ENCODE measurements at regions not wholly inside any gene's neighbourhood (a gene's known extent, or its start where the extent isn't known, plus 50 kb on each side); places are given as distances from the start of the nearest gene placed in this dataset.

DNA sequence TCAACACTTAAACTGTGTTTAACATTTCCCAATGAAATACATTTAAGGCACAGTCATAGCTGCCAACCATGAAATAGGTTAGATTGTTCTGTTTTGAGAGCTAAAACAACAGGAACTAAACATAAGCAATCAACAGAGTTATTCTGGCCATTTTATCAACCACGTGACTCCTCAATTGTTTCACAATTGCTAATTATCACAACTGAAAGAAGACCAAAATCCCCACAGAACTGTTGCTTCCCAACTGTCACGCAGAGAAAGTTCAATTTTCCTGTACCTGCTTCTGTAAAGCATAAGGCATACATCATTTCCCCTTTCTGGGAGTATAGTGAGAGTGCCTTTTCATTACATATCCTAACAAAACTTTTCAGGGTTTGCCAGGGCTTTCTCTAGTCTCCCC lies 248.6 kb downstream of the EPHA4 start:
- H3K4me2 ChIP-seq (ENCODE audit: low read length) = no peak overlapping the region
- no peaks in the 10 kb centered on the region for H3K4me1 ChIP-seq (ENCODE audit: insufficient read depth, low read length, severe bottlenecking)
- H3K27me3 ChIP-seq (ENCODE audit: insufficient read depth, low read length) = no peaks in the 10 kb centered on the region
- H3K4me3 ChIP-seq (ENCODE audit: low read depth, low read length, poor library complexity, severe bottlenecking) = no peak overlapping the region
- H3K9me2 ChIP-seq (ENCODE audit: low read depth, low read length) = no peaks in the 10 kb centered on the region
- no peaks in the 10 kb centered on the region for H3K79me2 ChIP-seq (ENCODE audit: insufficient read depth, low read length)
- no peaks in the 10 kb centered on the region for H3F3A ChIP-seq (ENCODE audit: insufficient read depth, low read length)
- H4K20me1 ChIP-seq (ENCODE audit: insufficient read depth, low read length) = no peaks in the 10 kb centered on the region
- H3K9ac ChIP-seq (ENCODE audit: low read length) = no peak overlapping the region
- H3K27ac ChIP-seq (ENCODE audit: low read depth, low read length, poor library complexity, severe bottlenecking) = no peak overlapping the region
- H3K36me3 ChIP-seq (ENCODE audit: insufficient read depth, low read length) = no peaks in the 10 kb centered on the region
- H2AFZ ChIP-seq (ENCODE audit: low read length) = no peak overlapping the region
- TF ChIP-seq, protein P1, sequence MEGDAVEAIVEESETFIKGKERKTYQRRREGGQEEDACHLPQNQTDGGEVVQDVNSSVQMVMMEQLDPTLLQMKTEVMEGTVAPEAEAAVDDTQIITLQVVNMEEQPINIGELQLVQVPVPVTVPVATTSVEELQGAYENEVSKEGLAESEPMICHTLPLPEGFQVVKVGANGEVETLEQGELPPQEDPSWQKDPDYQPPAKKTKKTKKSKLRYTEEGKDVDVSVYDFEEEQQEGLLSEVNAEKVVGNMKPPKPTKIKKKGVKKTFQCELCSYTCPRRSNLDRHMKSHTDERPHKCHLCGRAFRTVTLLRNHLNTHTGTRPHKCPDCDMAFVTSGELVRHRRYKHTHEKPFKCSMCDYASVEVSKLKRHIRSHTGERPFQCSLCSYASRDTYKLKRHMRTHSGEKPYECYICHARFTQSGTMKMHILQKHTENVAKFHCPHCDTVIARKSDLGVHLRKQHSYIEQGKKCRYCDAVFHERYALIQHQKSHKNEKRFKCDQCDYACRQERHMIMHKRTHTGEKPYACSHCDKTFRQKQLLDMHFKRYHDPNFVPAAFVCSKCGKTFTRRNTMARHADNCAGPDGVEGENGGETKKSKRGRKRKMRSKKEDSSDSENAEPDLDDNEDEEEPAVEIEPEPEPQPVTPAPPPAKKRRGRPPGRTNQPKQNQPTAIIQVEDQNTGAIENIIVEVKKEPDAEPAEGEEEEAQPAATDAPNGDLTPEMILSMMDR (IDR thresholded peaks at IDR 0.05; ENCODE audit: low read length) = no peak
- H3K9me3 ChIP-seq (ENCODE audit: low read length) = no peaks in the 10 kb centered on the region

- Histone ChIP-seq H3K4me3 (ENCODE audit: low read depth, low read length, poor library complexity, severe bottlenecking) (no peak overlapping the region), H3K36me3 (ENCODE audit: insufficient read depth, low read length) (no peaks in the 10 kb centered on the region), H3K9me3 (ENCODE audit: low read length) (no peaks in the 10 kb centered on the region), H3K27ac (ENCODE audit: low read depth, low read length, poor library complexity, severe bottlenecking) (no peak overlapping the region), H2AFZ (ENCODE audit: low read length) (no peak overlapping the region), H4K20me1 (ENCODE audit: insufficient read depth, low read length) (no peaks in the 10 kb centered on the region), H3K79me2 (ENCODE audit: insufficient read depth, low read length) (no peaks in the 10 kb centered on the region), H3F3A (ENCODE audit: insufficient read depth, low read length) (no peaks in the 10 kb centered on the region), H3K4me2 (ENCODE audit: low read length) (no peak overlapping the region), H3K9me2 (ENCODE audit: low read depth, low read length) (no peaks in the 10 kb centered on the region), H3K27me3 (ENCODE audit: insufficient read depth, low read length) (no peaks in the 10 kb centered on the region), H3K4me1 (ENCODE audit: insufficient read depth, low read length, severe bottlenecking) (no peaks in the 10 kb centered on the region), H3K9ac (ENCODE audit: low read length) (no peak overlapping the region)
- TF ChIP-seq, protein P1 (IDR thresholded peaks at IDR 0.05; ENCODE audit: low read length) = no peak
- TF ChIP-seq EZH2 (IDR thresholded peaks at IDR 0.05; ENCODE audit: borderline replicate concordance, low read length) = no peak
Observed at GRCh38 chr2:221330436-221330835, 241.7 kb downstream of the EPHA4 start.

- TF ChIP-seq, protein P1 (IDR thresholded peaks at IDR 0.05; ENCODE audit: low read length) = no peak
- no peak for TF ChIP-seq EZH2 (IDR thresholded peaks at IDR 0.05; ENCODE audit: borderline replicate concordance, low read length)
Observed at GRCh38 chr2:221334481-221335218, 237.5 kb downstream of the EPHA4 start.

More at GRCh38 chr2:221334481-221335218, 237.5 kb downstream of the EPHA4 start:
- H3K9ac ChIP-seq (ENCODE audit: low read length) = no peak overlapping the region
- no peaks in the 10 kb centered on the region for H3F3A ChIP-seq (ENCODE audit: insufficient read depth, low read length)
- H3K27me3 ChIP-seq (ENCODE audit: insufficient read depth, low read length) = no peaks in the 10 kb centered on the region
- no peak overlapping the region for H3K4me2 ChIP-seq (ENCODE audit: low read length)
- H3K4me1 ChIP-seq (ENCODE audit: insufficient read depth, low read length, severe bottlenecking) = no peaks in the 10 kb centered on the region
- H3K79me2 ChIP-seq (ENCODE audit: insufficient read depth, low read length) = no peaks in the 10 kb centered on the region
- H3K9me2 ChIP-seq (ENCODE audit: low read depth, low read length) = no peaks in the 10 kb centered on the region
- no peaks in the 10 kb centered on the region for H4K20me1 ChIP-seq (ENCODE audit: insufficient read depth, low read length)
- H3K27ac ChIP-seq (ENCODE audit: low read depth, low read length, poor library complexity, severe bottlenecking) = no peak overlapping the region
- H3K36me3 ChIP-seq (ENCODE audit: insufficient read depth, low read length) = no peaks in the 10 kb centered on the region
- no peaks in the 10 kb centered on the region for H3K9me3 ChIP-seq (ENCODE audit: low read length)
- no peak overlapping the region for H2AFZ ChIP-seq (ENCODE audit: low read length)
- H3K4me3 ChIP-seq (ENCODE audit: low read depth, low read length, poor library complexity, severe bottlenecking) = no peak overlapping the region

Measured in OCI-LY1 (cell line).